Heart right ventricle (tissue), 16 donors: ENCODE measurements at regions not wholly inside any gene's neighbourhood (a gene's known extent, or its start where the extent isn't known, plus 50 kb on each side); places are given as distances from the start of the nearest gene placed in this dataset.
A peak's percentile ranks its signal among the peaks of the same experiment; 100 is the strongest.

Experiments used
- ATAC-seq, 8 donors: fragments of 200-7000 bp; cut with Tn5 transposase; one replicate each; pipeline ENCODE4 v1.9.1; 2020; ENCODE audit warnings: mild to moderate bottlenecking in 8 of 8, moderate library complexity in 8 of 8, moderate number of reproducible peaks in 1 of 8
- DNase-seq, 2 donors: peaks; one replicate each; pipeline ENCODE4 v3.0.0-alpha.2; 2020
- H3K27ac ChIP-seq, 10 donors: fragments of 200-600 bp; sonication (generic) in 2 of 10; one replicate each; pipeline versions ENCODE4 v1.5.0 to v1.8.0; 2020 to 2022; ENCODE audit warnings: mild to moderate bottlenecking in 3 of 10
- H3K27me3 ChIP-seq, 7 donors: fragments of 200-600 bp; one replicate each; pipeline ENCODE4 v1.8.0; 2021 to 2022; ENCODE audit warnings: mild to moderate bottlenecking in 2 of 7
- H3K36me3 ChIP-seq, 9 donors: fragments of 200-600 bp; sonication (generic) in 1 of 9; one replicate each; pipeline versions ENCODE4 v1.5.0 to v1.8.0; 2020 to 2022; ENCODE audit warnings: mild to moderate bottlenecking in 2 of 9
- H3K4me1 ChIP-seq, 9 donors: fragments of 200-600 bp; sonication (generic) in 1 of 9; one replicate each; pipeline versions ENCODE4 v1.5.0 to v1.8.0; 2020 to 2022; ENCODE audit warnings: mild to moderate bottlenecking in 4 of 9
- H3K4me3 ChIP-seq, 10 donors: fragments of 200-600 bp; sonication (generic) in 2 of 10; one replicate each; pipeline versions ENCODE4 v1.5.0 to v1.8.0; 2020 to 2022; ENCODE audit warnings: mild to moderate bottlenecking in 7 of 10, moderate library complexity in 2 of 10
- H3K9me3 ChIP-seq, 11 donors: fragments of 200-600 bp in 10 of 11; sonication (generic) in 2 of 11; one replicate each; pipeline versions ENCODE4 v1.5.0 to v1.8.0; 2013 to 2022; ENCODE audit warnings: mild to moderate bottlenecking in 2 of 11, control low read depth in 1 of 11, moderate library complexity in 1 of 11
- WGBS, 2 donors: extraction: QIAGEN DNeasy Blood & Tissue Kit; methylation state at CpG; one replicate each; pipeline ENCODE4 v1.1.7; 2013; ENCODE audit warnings: inconsistent platforms in 1 of 2; 5-methylcytosine and 5-hydroxymethylcytosine counted together
- intact Hi-C, 10 donors: fragments of 100-400 bp; cut with DNase I; formaldehyde crosslinking; loops; one replicate each; pipeline versions ENCODE4 v1.11.1 to v1.14.2; 2022
- TF ChIP-seq, protein P1 (sequence below), 9 donors: fragments of 200-600 bp; sonication (generic) in 2 of 9; IDR thresholded peaks; one replicate each; pipeline versions ENCODE4 v1.5.0 to v1.8.0; 2021 to 2022; ENCODE audit warnings: antibody characterized with exemption in 9 of 9, mild to moderate bottlenecking in 5 of 9, moderate library complexity in 1 of 9
- donor health status: Arrhythmogenic right ventricular cardiomyopathy.
- donor health status: ischemic (EF 13 %, LVEDD 7.1; RV severe dilation, severe dysfunction).
- donor health status: healthy with polysubstance abuse.
- donor health status: DM: no; HTN: yes; CAD: no.
- donor health status: DM: no; HTN: no; CAD: no.
- donor health status: ischemic (EF 25% LVEDD 6.9; RV normal size, moderate dysfunction).
- donor health status: ischemic (EF 25% LVEDD 5.7; RV mildly dilated, moderate dysfunction).
- donor health status: healthy.
- donor health status: DM: yes; HTN: yes; CAD: no.
- donor health status: Ischemic cardiomyopathy.
- donor health status: ischemic (EF 35%, LVEDD 5.7; RV mildly dilated, moderate dysfunction).
- donor health status: nonischemic (EF 11% LVEDD 7.7; RV severe dilation, severe dysfunction).
- donor health status: DM: yes; HTN: yes; CAD: no.
- donor health status: PGD.
- donor health status: ischemic (EF 29% LVEDD 5.4; RV normal size, mild dysfunction).
- donor health status: nonischemic (EF 23%, LVEDD 6.1; RV moderate dilation, normal function).

DNA sequence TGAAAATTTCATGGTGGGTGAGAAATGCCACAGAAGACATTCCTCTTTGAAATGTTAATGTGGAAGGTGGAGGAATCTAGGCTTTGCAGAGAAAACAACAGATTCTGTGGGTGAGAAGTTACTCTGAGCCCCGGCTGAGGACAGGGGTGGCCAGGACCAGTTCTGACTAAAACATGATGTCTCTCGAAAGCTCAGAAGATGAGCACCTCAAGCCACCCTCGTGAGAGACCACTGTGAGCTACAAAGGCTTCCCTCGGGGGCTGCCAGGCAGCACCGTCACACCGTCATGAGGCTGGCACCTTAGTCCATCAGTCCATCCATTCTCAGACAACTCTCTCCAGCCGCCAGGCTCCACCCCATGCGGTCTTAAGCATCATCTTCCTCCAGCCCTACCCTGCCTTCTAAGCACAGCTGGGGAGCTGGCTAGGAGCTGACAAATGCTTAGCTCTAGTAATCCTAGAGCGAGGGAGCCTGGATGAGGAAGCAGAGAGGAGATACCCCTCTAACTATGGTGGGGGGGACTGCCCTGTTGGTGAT lies 360.5 kb downstream of the SHANK2 start:
- Histone ChIP-seq H3K27me3 (peaks cover 0 to 21% (median 0%) of the 10 kb centered on the region in 7 donors), H3K27ac (no peak overlapping the region), H3K4me3 (no peak overlapping the region), H3K9me3 (peaks cover 0 to 5% (median under 1%) of the 10 kb centered on the region in 11 donors), H3K36me3 (no peaks in the 10 kb centered on the region), H3K4me1 (no peaks in the 10 kb centered on the region)
- ATAC-seq (no peak), DNase-seq (no peak)
- WGBS, 2 donors: 74 to 79% methylated on average over 9 of the region's 9 CpGs
- TF ChIP-seq, protein P1, sequence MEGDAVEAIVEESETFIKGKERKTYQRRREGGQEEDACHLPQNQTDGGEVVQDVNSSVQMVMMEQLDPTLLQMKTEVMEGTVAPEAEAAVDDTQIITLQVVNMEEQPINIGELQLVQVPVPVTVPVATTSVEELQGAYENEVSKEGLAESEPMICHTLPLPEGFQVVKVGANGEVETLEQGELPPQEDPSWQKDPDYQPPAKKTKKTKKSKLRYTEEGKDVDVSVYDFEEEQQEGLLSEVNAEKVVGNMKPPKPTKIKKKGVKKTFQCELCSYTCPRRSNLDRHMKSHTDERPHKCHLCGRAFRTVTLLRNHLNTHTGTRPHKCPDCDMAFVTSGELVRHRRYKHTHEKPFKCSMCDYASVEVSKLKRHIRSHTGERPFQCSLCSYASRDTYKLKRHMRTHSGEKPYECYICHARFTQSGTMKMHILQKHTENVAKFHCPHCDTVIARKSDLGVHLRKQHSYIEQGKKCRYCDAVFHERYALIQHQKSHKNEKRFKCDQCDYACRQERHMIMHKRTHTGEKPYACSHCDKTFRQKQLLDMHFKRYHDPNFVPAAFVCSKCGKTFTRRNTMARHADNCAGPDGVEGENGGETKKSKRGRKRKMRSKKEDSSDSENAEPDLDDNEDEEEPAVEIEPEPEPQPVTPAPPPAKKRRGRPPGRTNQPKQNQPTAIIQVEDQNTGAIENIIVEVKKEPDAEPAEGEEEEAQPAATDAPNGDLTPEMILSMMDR (IDR thresholded peaks at IDR 0.05): no peak
- intact Hi-C loops: no loop called here

DNA sequence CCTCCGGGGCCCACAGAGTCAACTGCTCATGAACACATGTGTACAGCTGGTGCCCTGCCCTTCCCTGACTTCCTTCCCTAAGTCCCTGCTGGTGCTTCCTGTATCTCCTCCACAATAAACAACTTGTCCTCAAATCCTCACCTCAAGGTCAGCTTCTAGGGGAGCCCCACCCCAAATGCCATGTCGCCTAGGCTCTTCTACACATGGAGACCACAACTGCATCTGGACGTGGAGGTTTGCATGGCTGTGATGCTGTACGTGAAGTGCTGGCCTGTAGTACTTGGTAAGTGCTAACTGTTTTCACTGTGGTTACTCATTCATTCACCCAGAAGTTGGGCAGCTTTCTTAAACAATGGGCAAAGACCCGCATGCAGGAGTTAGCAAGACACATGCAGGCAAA lies 359.5 kb downstream of the SHANK2 start:
- no peak for ATAC-seq
- Histone ChIP-seq H3K4me3 (no peak overlapping the region), H3K27me3 (peaks cover 0 to 15% (median 0%) of the 10 kb centered on the region in 7 donors), H3K4me1 (no peaks in the 10 kb centered on the region), H3K36me3 (no peaks in the 10 kb centered on the region), H3K27ac (no peak overlapping the region), H3K9me3 (peaks cover 0 to 15% (median 9%) of the 10 kb centered on the region in 11 donors)
- TF ChIP-seq, protein P1 (IDR thresholded peaks at IDR 0.05): no peak
- intact Hi-C loops: no loop called here
- WGBS, 2 donors: 61 to 69% methylated on average over 5 of the region's 5 CpGs
- DNase-seq: no peak

DNA sequence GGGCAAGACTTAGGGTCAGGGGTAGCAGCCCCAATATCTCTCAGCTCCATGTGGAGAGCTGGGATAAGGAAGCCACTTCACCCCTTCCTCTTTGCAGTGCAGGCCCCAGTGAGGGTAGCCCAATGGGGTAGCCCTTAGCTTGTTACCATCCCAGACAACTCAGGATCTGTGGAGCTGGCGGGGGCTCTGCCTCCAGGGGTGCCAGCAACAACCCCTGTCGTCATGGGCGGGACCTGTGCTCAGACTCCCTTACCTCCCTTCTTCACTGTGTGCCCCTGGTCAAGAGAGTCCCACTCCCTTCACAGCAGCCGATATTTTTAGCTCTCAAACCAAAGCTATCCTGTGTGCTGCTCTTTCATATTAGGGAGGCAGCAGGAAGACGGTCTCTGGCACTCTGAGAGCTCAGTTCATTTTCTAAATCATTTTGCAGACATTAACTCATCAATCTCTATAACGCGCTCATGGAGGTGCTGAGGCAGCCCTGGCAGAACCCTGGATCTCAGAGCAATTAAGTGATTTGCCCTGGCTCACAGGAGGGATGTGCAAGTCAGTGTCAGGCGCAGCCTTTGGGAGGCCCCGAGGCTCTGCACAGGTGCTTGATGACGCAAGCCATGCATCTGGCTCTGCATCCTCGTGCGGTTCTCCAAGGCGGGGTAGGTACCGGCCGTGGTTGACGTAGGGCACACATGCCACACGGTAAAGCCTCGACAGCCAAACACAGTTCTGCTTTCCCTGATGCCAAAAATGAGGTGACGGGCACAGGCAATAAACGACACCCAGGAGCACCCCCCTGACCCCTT lies 357.6 kb downstream of the SHANK2 start:
- H3K27ac ChIP-seq: no peak overlapping the region

DNA sequence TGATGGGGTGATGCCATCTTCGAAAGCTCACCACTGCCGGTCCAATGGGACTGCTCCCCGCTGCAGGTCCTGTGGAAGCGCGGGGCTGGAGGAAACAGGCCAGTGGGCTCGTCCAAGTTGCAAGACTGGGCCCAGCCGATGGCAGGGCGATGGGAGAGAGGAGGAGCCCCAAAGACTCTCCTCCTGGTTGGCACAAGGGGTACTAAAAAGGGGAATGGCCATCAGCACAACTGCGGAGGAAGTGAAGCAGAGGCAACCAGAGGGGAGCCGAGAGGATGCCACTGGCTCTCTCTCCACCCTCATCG lies 357.1 kb downstream of the SHANK2 start:
- peaks cover 0 to 27% (median 9%) of the 10 kb centered on the region in 11 donors for H3K9me3 ChIP-seq
- no peak overlapping the region for H3K4me3 ChIP-seq
- 85 to 87% methylated on average over 11 of the region's 11 CpGs for WGBS, 2 donors
- H3K27ac ChIP-seq: no peak overlapping the region
- H3K36me3 ChIP-seq: no peaks in the 10 kb centered on the region
- no peaks in the 10 kb centered on the region for H3K4me1 ChIP-seq
- intact Hi-C loops: no loop called here
- no peak for DNase-seq
- no peak for ATAC-seq
- TF ChIP-seq, protein P1 (IDR thresholded peaks at IDR 0.05): no peak
- H3K27me3 ChIP-seq: peaks cover 0 to 6% (median 0%) of the 10 kb centered on the region in 7 donors

More for the DNA sequence above, 357.6 kb downstream of the SHANK2 start:
- H3K27me3 ChIP-seq: peaks cover 0 to 6% (median 0%) of the 10 kb centered on the region in 7 donors
- peak in 1 of 8 donors; percentile 18 for ATAC-seq
- DNase-seq: no peak
- H3K4me3 ChIP-seq: no peak overlapping the region
- no peaks in the 10 kb centered on the region for H3K36me3 ChIP-seq
- TF ChIP-seq, protein P1 (IDR thresholded peaks at IDR 0.05): no peak
- WGBS, 2 donors: 82 to 85% methylated on average over 20 of the region's 20 CpGs
- no peaks in the 10 kb centered on the region for H3K4me1 ChIP-seq
- intact Hi-C loops: no loop called here
- H3K9me3 ChIP-seq: peaks cover 0 to 27% (median 9%) of the 10 kb centered on the region in 11 donors
